Activated naive CD8-positive, alpha-beta T cell treated with anti-CD3 and anti-CD28 coated beads, Interleukin-2, amount 10 ng/mL, durations not matched to agents 7 days and 5 days (primary cell): ENCODE measurements at regions not wholly inside any gene's neighbourhood (a gene's known extent, or its start where the extent isn't known, plus 50 kb on each side); places are given as distances from the start of the nearest gene placed in this dataset.

Experiments
- ATAC-seq: fragments of 150-1000 bp; cut with Tn5 transposase; one replicate; pipeline ENCODE4 v1.10.0; 2021; ENCODE audit warnings: low read depth, moderate library complexity
- POLR2A ChIA-PET: fragments of 350-600 bp; sonication (Branson Sonifier 250); formaldehyde crosslinking; loops from one replicate; lab custom pipeline; 2021; ENCODE audit warnings: antibody characterized with exemption; lab: Charles Lee
- DNase-seq: peaks from one replicate; pipeline ENCODE4 v3.0.0; 2021
- H3K27ac Mint-ChIP-seq: one replicate; pipeline ENCODE4 v1.8.0; 2022; ENCODE audit warnings: mild to moderate bottlenecking, mixed read lengths
- H3K27me3 Mint-ChIP-seq: one replicate; pipeline ENCODE4 v1.8.0; 2022; ENCODE audit warnings: mild to moderate bottlenecking, moderate library complexity, mixed read lengths
- H3K36me3 Mint-ChIP-seq: one replicate; pipeline ENCODE4 v1.8.0; 2021; ENCODE audit warnings: mild to moderate bottlenecking, mixed read lengths
- H3K4me1 Mint-ChIP-seq: one replicate; pipeline ENCODE4 v1.8.0; 2021; ENCODE audit warnings: mixed read lengths
- H3K4me3 Mint-ChIP-seq: one replicate; pipeline ENCODE4 v1.8.0; 2022; ENCODE audit warnings: mild to moderate bottlenecking, moderate library complexity, mixed read lengths
- H3K9me3 Mint-ChIP-seq: one replicate; pipeline ENCODE4 v1.8.0; 2021; ENCODE audit warnings: mixed read lengths

DNA sequence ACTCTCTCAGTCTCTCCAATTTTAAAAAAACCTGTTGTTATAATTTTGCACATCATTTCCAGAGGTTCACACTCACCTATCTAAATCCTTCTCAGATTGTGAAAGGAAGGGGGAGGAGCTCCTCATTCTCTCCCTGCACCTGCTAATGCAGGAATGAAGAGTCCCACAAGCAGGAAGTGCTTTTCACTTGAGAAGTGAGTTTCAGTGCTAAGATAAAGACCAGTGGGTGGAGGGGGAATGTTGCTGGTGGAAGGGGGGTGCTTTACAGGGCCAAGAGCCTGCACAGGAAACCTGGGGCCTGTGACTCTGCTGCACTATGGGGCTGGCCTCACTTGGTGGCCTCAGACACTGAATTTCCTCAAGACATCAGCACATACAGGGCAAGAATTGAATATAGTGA lies 176.4 kb downstream of the PTPN20 start:
- ATAC-seq, result no peak
- no peaks in the 10 kb centered on the region for H3K27me3 Mint-ChIP-seq
- H3K4me1 Mint-ChIP-seq, result peaks cover 6% of the 10 kb centered on the region
- H3K9me3 Mint-ChIP-seq, result no peaks in the 10 kb centered on the region
- DNase-seq, result no peak
- H3K27ac Mint-ChIP-seq, result no peak overlapping the region
- POLR2A ChIA-PET, result no interaction called here
- H3K4me3 Mint-ChIP-seq, result no peak overlapping the region
- no peaks in the 10 kb centered on the region for H3K36me3 Mint-ChIP-seq

DNA sequence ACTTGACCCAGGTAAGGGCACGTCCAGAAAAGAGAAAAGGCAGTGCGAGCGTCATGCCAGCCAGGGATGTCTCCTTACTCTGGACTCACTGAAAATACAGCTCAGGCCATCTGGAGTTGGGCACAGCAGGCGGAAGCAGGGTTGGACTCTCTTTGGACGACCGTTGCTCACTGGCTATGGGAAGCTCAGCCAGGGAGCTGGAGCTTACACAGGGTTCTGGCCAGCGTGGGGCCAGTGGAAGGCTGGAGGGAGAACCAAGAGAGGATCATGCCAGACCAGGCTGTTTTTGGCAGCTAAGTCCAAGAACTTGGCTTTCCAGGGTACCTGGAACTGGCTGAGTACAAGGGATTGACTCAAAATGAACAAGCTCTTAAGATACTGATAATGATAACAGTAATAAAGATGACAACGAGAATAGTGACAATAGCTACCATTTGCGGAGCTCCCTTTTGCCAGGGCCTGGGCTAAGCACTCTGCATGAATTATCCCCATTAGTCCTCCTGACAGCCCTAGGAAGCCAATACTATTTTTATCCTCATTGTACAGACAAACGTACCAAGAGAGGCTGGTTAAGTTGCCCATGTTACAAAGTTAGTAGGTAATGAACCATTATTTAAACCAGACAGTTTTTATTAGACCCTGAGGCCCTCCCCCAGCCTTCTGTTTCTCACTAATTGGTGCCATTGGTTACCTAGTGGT lies 177.6 kb downstream of the PTPN20 start:
- Mint-ChIP-seq H3K36me3 (no peaks in the 10 kb centered on the region), H3K9me3 (no peaks in the 10 kb centered on the region), H3K27ac (no peak overlapping the region), H3K4me3 (no peak overlapping the region), H3K4me1 (peaks cover 6% of the 10 kb centered on the region), H3K27me3 (no peaks in the 10 kb centered on the region)
- ATAC-seq (no peak), DNase-seq (no peak)
- POLR2A ChIA-PET, result no interaction called here

DNA sequence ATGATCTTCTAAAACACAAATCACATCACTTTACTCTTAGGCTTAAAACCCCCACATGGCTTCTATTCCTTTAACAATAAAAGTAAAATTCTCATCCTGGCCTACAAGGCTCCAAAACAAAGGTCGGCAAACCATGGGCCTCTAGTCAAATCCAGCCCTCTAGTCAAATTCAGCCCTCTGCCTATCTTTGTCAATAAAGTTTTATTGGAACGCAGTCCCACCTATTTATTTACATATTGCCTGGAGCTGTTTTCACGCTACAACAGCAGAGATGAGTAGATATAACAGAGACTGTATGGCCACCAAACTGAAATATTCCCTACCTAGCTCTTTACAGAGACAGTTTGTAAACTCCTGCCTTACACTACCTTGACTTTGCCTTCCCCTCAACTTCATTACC lies 178.8 kb downstream of the PTPN20 start:
- DNase-seq, result no peak
- Mint-ChIP-seq H3K27ac (no peak overlapping the region), H3K4me3 (no peak overlapping the region), H3K36me3 (no peaks in the 10 kb centered on the region), H3K27me3 (no peaks in the 10 kb centered on the region), H3K9me3 (no peaks in the 10 kb centered on the region), H3K4me1 (peaks cover 6% of the 10 kb centered on the region)
- POLR2A ChIA-PET, result no interaction called here
- no peak for ATAC-seq

DNA sequence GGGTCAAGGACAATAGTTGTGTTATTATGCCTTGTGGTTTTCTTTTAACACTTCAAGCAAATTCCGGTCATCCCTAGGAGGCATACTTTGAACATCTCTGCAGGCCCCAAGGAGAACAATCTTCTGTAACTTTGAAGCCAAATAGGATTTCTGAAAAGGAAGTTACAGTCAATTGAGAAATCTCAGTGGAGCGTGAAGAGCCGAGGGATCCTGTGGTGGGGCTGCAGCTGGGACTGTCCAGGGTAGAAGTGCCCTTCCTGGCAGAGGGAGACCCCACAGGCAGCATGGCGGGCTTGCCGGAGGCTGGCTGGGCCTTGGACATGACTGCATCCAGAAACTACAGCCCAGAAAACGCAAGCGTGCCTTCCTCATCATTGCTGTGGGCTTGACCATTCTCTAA lies 179.7 kb downstream of the PTPN20 start:
- POLR2A ChIA-PET, result no interaction called here
- Mint-ChIP-seq H3K36me3 (no peaks in the 10 kb centered on the region), H3K9me3 (no peaks in the 10 kb centered on the region), H3K27ac (no peak overlapping the region), H3K4me1 (peaks cover 6% of the 10 kb centered on the region), H3K27me3 (no peaks in the 10 kb centered on the region), H3K4me3 (no peak overlapping the region)
- DNase-seq, result no peak
- ATAC-seq, result no peak

DNA sequence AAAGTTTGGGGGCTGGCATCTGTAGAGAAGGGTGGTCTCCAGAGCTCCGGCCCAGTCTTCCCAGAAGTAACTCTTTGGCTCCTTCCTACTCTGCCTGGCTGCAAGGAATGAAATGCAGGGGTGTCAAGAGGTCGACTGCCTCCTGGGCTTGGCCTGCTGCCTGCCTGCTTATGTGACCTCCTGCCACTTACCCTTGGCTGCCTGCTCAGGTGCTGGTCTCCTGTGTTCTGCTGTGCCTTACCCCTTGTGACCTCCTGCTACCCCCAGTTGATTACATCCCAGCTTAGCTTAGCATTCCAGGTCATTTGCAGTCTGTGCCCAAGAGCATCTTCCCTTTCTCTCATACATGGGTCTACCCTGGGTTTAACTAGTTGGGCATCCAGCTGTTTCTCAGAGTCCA lies 180.2 kb downstream of the PTPN20 start:
- no peaks in the 10 kb centered on the region for H3K36me3 Mint-ChIP-seq
- DNase-seq (no peak), ATAC-seq (no peak)
- POLR2A ChIA-PET, result no interaction called here
- no peaks in the 10 kb centered on the region for H3K27me3 Mint-ChIP-seq
- peaks cover 6% of the 10 kb centered on the region for H3K4me1 Mint-ChIP-seq
- no peaks in the 10 kb centered on the region for H3K9me3 Mint-ChIP-seq
- no peak overlapping the region for H3K27ac Mint-ChIP-seq
- no peak overlapping the region for H3K4me3 Mint-ChIP-seq

DNA sequence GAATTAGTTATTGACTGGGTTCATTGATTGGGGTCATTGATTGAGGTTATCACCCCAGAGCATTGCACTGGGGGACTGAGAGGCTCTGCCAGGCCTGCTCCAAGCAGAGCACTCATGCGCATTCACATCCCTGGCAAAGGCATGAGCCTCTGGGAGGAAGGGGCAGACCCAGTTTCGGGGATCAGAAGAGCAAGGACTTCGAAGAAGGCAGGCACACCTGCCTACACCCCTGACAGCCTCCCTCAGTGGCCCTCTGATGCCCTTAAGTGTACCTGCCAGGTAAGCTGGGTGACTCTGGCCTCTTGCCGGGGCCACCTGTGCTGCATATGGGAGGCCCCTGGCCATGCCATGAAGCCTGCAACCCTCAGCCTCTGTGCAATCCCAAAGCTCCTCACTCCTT lies 181.1 kb downstream of the PTPN20 start:
- no peak overlapping the region for H3K27ac Mint-ChIP-seq
- no peak overlapping the region for H3K4me3 Mint-ChIP-seq
- H3K4me1 Mint-ChIP-seq, result peaks cover 6% of the 10 kb centered on the region
- no peaks in the 10 kb centered on the region for H3K36me3 Mint-ChIP-seq
- POLR2A ChIA-PET, result no interaction called here
- ATAC-seq, result no peak
- no peaks in the 10 kb centered on the region for H3K9me3 Mint-ChIP-seq
- DNase-seq, result no peak
- H3K27me3 Mint-ChIP-seq, result no peaks in the 10 kb centered on the region

DNA sequence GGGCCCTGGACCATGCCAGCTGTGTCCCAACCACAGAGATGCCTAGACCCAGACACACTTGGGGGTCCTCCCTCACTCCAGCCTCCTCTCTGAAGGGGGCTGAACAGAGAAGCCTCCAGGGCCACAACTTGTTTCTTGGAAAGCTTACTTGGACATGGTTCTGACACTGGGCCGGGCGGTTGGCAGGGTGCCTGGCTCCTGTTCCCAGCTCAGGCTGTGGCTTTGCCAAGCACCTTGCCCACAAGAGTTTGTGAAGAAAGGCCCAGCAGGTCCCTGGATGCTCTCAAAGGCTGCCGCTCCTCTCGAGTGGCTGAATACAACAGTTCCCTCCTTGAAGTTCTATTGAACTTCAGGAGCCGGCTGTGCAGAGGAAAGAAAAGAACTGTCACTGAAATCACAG lies 181.6 kb downstream of the PTPN20 start:
- POLR2A ChIA-PET, result no interaction called here
- Mint-ChIP-seq H3K27ac (no peak overlapping the region), H3K27me3 (no peaks in the 10 kb centered on the region), H3K36me3 (no peaks in the 10 kb centered on the region), H3K9me3 (no peaks in the 10 kb centered on the region), H3K4me1 (peaks cover 2% of the 10 kb centered on the region), H3K4me3 (no peak overlapping the region)
- ATAC-seq, result no peak
- no peak for DNase-seq

DNA sequence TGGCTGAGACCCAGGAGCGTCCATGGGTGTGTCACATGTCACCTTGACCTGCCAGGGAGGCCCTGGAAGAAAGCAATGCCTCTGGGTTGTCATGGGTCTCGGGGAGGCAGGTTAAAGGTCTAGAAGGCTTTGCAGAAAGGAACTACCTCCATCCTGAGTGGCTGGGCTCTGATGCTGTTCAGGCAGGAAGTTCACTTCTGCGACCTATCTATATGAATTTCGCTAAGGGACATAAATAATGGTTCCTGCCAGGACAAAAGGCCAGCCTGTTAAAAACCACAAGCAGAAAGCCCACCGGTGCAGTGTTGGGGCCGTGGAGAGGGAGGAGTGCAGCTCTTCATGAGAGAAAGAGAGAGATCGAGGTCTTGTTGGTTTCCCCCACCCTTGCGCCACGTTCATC lies 182.9 kb downstream of the PTPN20 start:
- Mint-ChIP-seq H3K27me3 (no peaks in the 10 kb centered on the region), H3K4me3 (no peak overlapping the region), H3K27ac (no peak overlapping the region), H3K9me3 (no peaks in the 10 kb centered on the region), H3K36me3 (no peaks in the 10 kb centered on the region), H3K4me1 (no peaks in the 10 kb centered on the region)
- no peak for ATAC-seq
- no peak for DNase-seq
- POLR2A ChIA-PET, result no interaction called here

DNA sequence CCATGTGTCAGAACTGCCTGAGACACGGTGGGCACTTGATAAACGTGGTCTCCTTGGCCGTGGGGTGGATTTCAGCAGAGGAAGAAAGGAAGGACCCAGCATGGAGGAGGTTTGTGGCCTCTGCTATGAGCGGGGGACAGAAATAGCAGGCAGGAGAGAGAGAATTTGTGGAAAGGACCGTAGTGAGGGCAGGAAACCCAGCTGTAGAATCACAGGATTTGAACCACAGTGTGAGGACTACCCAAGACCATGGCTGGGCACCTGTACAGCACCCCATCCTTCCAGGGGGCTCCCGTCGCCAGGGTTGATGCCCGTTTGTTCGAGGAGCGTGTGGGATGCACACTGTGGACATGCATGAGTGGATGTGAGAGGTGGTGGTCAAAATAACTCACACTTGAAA lies 183.4 kb downstream of the PTPN20 start:
- ATAC-seq, result no peak
- Mint-ChIP-seq H3K9me3 (no peaks in the 10 kb centered on the region), H3K36me3 (no peaks in the 10 kb centered on the region), H3K4me3 (no peak overlapping the region), H3K4me1 (no peaks in the 10 kb centered on the region), H3K27ac (no peak overlapping the region), H3K27me3 (no peaks in the 10 kb centered on the region)
- POLR2A ChIA-PET, result no interaction called here
- no peak for DNase-seq

DNA sequence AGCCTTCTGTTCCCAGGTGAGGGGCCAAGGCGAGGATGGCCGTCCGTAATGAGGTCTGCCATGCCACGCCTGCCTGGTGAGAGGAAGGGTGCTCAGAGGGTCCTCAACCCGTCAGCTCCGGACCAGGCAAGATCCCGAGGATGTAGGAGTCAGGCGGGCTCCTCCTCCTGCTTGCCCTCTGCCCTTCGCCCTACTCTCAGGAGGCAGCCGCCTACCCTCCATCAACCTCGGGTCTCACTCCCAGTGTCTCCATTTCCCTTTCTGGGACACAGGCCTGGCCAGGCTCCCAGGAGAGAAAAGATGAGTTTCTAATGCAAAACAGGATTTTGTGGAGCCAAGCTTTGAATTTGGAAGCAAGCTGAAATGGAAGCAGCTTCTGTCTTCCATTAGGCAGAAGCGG lies 184.0 kb downstream of the PTPN20 start:
- H3K4me1 Mint-ChIP-seq, result no peaks in the 10 kb centered on the region
- H3K4me3 Mint-ChIP-seq, result no peak overlapping the region
- DNase-seq, result no peak
- no peaks in the 10 kb centered on the region for H3K27me3 Mint-ChIP-seq
- H3K9me3 Mint-ChIP-seq, result no peaks in the 10 kb centered on the region
- no peak overlapping the region for H3K27ac Mint-ChIP-seq
- POLR2A ChIA-PET, result no interaction called here
- no peaks in the 10 kb centered on the region for H3K36me3 Mint-ChIP-seq
- no peak for ATAC-seq

DNA sequence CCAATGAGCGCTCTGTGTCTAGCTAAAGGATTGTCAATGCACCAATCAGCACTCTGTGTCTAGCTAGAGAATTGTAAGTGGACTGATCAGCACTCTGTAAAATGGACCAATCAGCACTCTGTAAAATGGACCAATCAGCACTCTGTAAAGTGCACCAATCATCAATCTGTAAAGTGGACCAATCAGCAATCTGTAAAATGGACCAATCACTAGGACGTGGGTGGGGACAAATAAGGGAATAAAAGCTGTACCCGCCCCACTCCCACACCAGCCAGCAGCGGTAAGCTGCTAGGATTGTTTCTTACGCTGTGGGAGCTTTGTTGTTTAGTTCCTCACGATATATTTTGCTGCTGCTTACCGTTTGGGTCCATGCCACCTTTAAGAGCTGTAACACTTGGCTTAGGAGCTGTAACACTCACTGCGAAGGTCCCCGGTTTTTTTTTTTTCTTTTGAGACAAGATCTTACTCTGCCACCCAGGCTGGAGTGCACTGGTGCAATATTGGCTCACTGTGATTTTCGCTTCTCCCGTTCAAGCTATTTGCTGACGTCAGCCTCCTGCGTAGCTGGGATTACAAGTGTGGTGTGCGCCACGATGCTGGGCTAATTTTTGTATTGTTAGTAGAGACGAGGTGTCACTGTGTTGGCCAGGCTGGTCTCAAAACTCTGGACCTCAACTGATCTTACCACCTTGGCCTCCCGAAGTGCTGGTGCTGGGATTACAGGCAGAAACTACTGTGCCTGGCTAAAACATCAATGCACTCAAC lies 184.8 kb downstream of the PTPN20 start:
- DNase-seq (no peak), ATAC-seq (no peak)
- H3K27ac Mint-ChIP-seq, result no peak overlapping the region
- POLR2A ChIA-PET, result no interaction called here
- H3K36me3 Mint-ChIP-seq, result no peaks in the 10 kb centered on the region
- no peak overlapping the region for H3K4me3 Mint-ChIP-seq
- no peaks in the 10 kb centered on the region for H3K27me3 Mint-ChIP-seq
- no peaks in the 10 kb centered on the region for H3K4me1 Mint-ChIP-seq
- no peaks in the 10 kb centered on the region for H3K9me3 Mint-ChIP-seq

DNA sequence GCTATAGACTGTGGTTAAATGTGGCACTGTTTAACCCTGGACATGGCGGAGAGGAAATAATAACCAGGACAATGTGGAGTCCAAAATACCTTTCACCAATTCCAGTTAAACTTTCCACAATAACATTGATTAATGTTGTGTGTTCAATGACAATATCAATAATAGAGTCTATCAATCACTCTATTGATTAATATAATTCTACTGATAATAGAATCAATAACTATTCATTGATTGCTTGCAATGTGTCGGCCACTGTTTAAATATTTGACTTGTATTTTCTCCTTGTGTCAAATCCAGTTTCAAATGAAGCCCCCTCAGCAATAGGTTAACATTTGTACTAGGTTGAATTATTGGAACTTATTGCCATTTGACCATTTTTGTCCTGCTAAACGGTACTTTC lies 187.0 kb downstream of the PTPN20 start:
- Mint-ChIP-seq H3K36me3 (no peaks in the 10 kb centered on the region), H3K9me3 (peaks cover 3% of the 10 kb centered on the region), H3K27ac (no peak overlapping the region), H3K4me3 (no peak overlapping the region), H3K27me3 (no peaks in the 10 kb centered on the region), H3K4me1 (no peaks in the 10 kb centered on the region)
- no peak for ATAC-seq
- no peak for DNase-seq
- POLR2A ChIA-PET, result no interaction called here

DNA sequence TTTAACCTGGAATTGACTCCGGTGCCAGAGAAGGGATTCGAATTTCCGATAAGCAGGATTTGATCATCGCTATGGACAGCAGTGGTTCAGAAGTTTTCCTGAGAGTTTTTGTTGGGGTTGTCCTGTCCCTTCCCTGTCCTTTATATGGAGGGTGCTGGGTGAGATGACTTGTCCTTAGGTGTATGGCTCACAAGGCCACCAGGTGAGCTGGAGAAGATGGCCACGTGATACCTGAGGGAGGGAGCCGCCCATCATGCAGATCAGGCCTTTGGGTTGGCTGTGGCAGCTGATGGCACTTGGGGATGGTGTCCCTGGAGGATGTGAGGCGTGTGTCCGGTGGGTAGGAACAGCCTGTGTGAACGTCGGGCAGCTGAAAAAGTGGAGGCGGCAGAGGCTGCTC lies 187.7 kb downstream of the PTPN20 start:
- no peaks in the 10 kb centered on the region for H3K27me3 Mint-ChIP-seq
- no peak overlapping the region for H3K27ac Mint-ChIP-seq
- no peaks in the 10 kb centered on the region for H3K36me3 Mint-ChIP-seq
- no peak overlapping the region for H3K4me3 Mint-ChIP-seq
- POLR2A ChIA-PET, result no interaction called here
- H3K4me1 Mint-ChIP-seq, result no peaks in the 10 kb centered on the region
- peaks cover 5% of the 10 kb centered on the region for H3K9me3 Mint-ChIP-seq
- DNase-seq (no peak), ATAC-seq (no peak)

DNA sequence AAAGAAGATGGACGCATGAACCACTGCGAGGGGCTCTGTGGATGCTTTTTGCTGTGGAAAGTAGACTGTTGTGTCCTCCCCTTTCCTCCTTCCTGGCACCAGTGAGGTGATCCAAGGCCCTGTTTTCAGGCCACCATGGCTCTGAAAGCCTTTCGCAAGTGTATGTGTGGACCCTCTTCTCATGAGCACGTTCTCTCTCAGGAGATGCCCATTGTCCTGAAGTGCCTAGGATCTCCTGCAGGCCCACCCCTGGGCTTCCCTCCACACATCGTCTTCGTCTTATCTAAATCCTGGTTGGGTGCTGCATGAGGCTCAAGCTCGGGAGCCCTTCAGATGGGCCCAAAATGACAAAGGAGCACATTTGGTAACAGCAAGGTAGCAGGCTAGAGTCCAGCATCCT lies 188.2 kb downstream of the PTPN20 start:
- Mint-ChIP-seq H3K36me3 (no peaks in the 10 kb centered on the region), H3K27me3 (no peaks in the 10 kb centered on the region), H3K4me3 (no peak overlapping the region), H3K9me3 (peaks cover 5% of the 10 kb centered on the region), H3K4me1 (no peaks in the 10 kb centered on the region), H3K27ac (no peak overlapping the region)
- ATAC-seq (no peak), DNase-seq (no peak)
- POLR2A ChIA-PET, result no interaction called here
